GM23248 (cell line): ENCODE measurements at regions not wholly inside any gene's neighbourhood (a gene's known extent, or its start where the extent isn't known, plus 50 kb on each side); places are given as distances from the start of the nearest gene placed in this dataset.

Experiments used
- EZH2 ChIP-seq: fragments of 200-600 bp; sonication (generic); IDR thresholded peaks from 2 replicates; pipeline ENCODE4 v1.6.1; 2018; ENCODE audit warnings: antibody characterized with exemption, mild to moderate bottlenecking; ENCODE audit not compliant: insufficient read depth, poor library complexity, severe bottlenecking
- EZH2phosphoT487 ChIP-seq: fragments of 200-600 bp; sonication (generic); IDR thresholded peaks from 2 replicates; pipeline ENCODE4 v1.6.1; 2018; ENCODE audit warnings: antibody characterized with exemption, moderate library complexity, mild to moderate bottlenecking, low read depth; ENCODE audit not compliant: insufficient read depth

DNA sequence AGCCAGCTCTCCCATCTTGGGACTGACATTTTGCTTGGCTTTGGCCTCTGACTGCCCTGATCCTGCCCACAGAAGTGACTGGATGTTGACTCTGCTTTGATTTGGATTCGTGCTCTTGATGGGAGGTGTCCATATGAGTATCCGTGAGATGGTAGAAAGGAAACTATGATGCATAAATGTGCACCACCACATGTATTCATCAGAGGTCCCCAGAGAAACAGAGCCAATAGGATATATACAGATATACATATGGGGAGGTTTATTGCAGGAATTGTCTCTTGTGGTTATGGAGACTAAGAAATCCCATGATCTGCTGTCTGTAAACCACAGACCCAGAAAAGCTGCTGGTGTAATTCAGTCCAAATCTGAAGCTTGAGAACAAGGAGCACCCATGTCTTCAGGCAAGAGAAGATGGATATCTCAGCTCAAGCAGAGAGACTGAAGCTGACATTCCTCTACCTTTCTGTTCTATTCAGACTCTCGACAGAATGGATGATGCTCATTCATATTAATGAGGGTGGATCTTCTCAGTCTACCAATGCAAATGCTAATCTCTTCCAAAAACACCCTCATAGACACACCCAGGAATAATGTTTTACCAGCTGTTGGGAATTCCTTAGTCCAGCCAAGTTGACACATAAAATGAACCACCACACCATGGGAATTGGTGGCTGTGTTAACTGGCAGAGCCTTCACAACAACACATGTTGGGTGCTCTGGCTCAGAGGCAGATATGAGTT, 390.7 kb downstream of the CCSER2 start:
- no peak for TF ChIP-seq EZH2phosphoT487
- TF ChIP-seq EZH2, result no peak
